IMR-90 (cell line): ENCODE measurements at regions not wholly inside any gene's neighbourhood (a gene's known extent, or its start where the extent isn't known, plus 50 kb on each side); places are given as distances from the start of the nearest gene placed in this dataset.

Source experiments
- ATAC-seq: fragments of 200-7000 bp; cut with Tn5 transposase; 2 replicates; pipeline ENCODE4 v1.9.1; 2020; ENCODE audit warnings: low read depth, mild to moderate bottlenecking, moderate library complexity
- BruUV-seq: library from RNA; stranded (reverse); fragments of 400-500 nt; replicated peaks from 2 replicates; lab custom pipeline; 2021; lab: Mats Ljungman, UMichigan
- CTCF ChIA-PET: fragments of 300-600 bp; formaldehyde crosslinking; extraction: SDS; loops from one replicate; lab custom pipeline; 2021; ENCODE audit warnings: antibody characterized with exemption; lab: Yijun Ruan, JAX
- POLR2A ChIA-PET: fragments of 300-600 bp; sonication (Branson Sonifier 250); formaldehyde crosslinking; loops from one replicate; lab custom pipeline; 2022; ENCODE audit warnings: antibody characterized with exemption; ENCODE audit not compliant: unreplicated experiment; lab: Charles Lee
- DNase-seq: peaks from one replicate; pipeline ENCODE4 v3.0.0; 2013
- H2AFZ ChIP-seq: replicated peaks from 2 replicates; pipeline ENCODE3; 2013; ENCODE audit warnings: low read length, mild to moderate bottlenecking; ENCODE audit not compliant: poor library complexity
- H2AK5ac ChIP-seq: 2 replicates; pipeline ENCODE4 v1.6.1; 2013; ENCODE audit warnings: low read depth, low read length, inconsistent platforms
- H2AK9ac ChIP-seq: replicated peaks from 2 replicates; pipeline ENCODE3; 2013; ENCODE audit warnings: mild to moderate bottlenecking, low read depth, low read length, moderate library complexity; ENCODE audit not compliant: poor library complexity
- H2BK120ac ChIP-seq: 2 replicates; pipeline ENCODE4 v1.6.1; 2013; ENCODE audit warnings: low read depth, low read length, inconsistent platforms
- H2BK15ac ChIP-seq: 3 replicates; pipeline ENCODE4 v1.6.1; 2013; ENCODE audit warnings: low read depth, low read length, inconsistent platforms
- H2BK20ac ChIP-seq: 2 replicates; pipeline ENCODE4 v1.6.1; 2013; ENCODE audit warnings: low read depth, mild to moderate bottlenecking, inconsistent platforms, low read length, moderate library complexity
- H2BK5ac ChIP-seq: 2 replicates; pipeline ENCODE4 v1.6.1; 2013; ENCODE audit warnings: mild to moderate bottlenecking, low read depth, low read length, inconsistent platforms; ENCODE audit not compliant: poor library complexity, severe bottlenecking
- H3K14ac ChIP-seq: replicated peaks from 2 replicates; pipeline ENCODE4 v1.6.1; 2013; ENCODE audit warnings: low read depth, low read length, inconsistent platforms
- H3K18ac ChIP-seq: 2 replicates; pipeline ENCODE4 v1.6.1; 2013; ENCODE audit warnings: low read depth, low read length, control low read depth
- H3K23ac ChIP-seq: 2 replicates; pipeline ENCODE4 v1.6.1; 2013; ENCODE audit warnings: low read depth, low read length, inconsistent platforms
- H3K27ac ChIP-seq: 2 replicates; pipeline ENCODE4 v1.5.1; 2013; ENCODE audit warnings: mild to moderate bottlenecking, control low read depth, low read length; ENCODE audit not compliant: insufficient read depth
- H3K27me3 ChIP-seq: 2 replicates; pipeline ENCODE4 v1.6.1; 2013; ENCODE audit warnings: low read length; ENCODE audit not compliant: control insufficient read depth, insufficient read depth
- H3K36me3 ChIP-seq: 2 replicates; pipeline ENCODE4 v1.6.1; 2013; ENCODE audit warnings: low read length, mixed read lengths; ENCODE audit not compliant: control insufficient read depth, insufficient read depth
- H3K4ac ChIP-seq: 2 replicates; pipeline ENCODE4 v1.6.1; 2013; ENCODE audit warnings: low read depth, low read length, inconsistent platforms
- H3K4me1 ChIP-seq: 2 replicates; pipeline ENCODE4 v1.6.1; 2013; ENCODE audit warnings: low read length, mixed read lengths; ENCODE audit not compliant: control insufficient read depth, insufficient read depth
- H3K4me2 ChIP-seq: 2 replicates; pipeline ENCODE4 v1.6.1; 2013; ENCODE audit warnings: low read depth, mild to moderate bottlenecking, control low read depth, low read length, moderate library complexity
- H3K4me3 ChIP-seq: 2 replicates; pipeline ENCODE4 v1.5.1; 2013; ENCODE audit warnings: low read depth, mild to moderate bottlenecking, control low read depth, low read length, moderate library complexity; ENCODE audit not compliant: insufficient read depth
- H3K56ac ChIP-seq: 2 replicates; pipeline ENCODE4 v1.6.1; 2013; ENCODE audit warnings: low read length, inconsistent platforms; ENCODE audit not compliant: insufficient read depth; ENCODE audit errors: extremely low read depth
- H3K79me1 ChIP-seq, 2 experiments: 2 replicates each; pipeline ENCODE4 v1.6.1; 2013; ENCODE audit warnings: low read length in 2 of 2, inconsistent platforms in 1 of 2, low read depth in 1 of 2
- H3K9ac ChIP-seq: 2 replicates; pipeline ENCODE4 v1.6.1; 2013; ENCODE audit warnings: low read depth, low read length, control low read depth
- H3K9me1 ChIP-seq: 2 replicates; pipeline ENCODE4 v1.6.1; 2013; ENCODE audit warnings: low read length, inconsistent platforms; ENCODE audit not compliant: insufficient read depth
- H3K9me3 ChIP-seq: 2 replicates; pipeline ENCODE4 v1.6.1; 2013; ENCODE audit warnings: low read length; ENCODE audit not compliant: control insufficient read depth, insufficient read depth
- H4K20me1 ChIP-seq: 2 replicates; pipeline ENCODE4 v1.6.1; 2013; ENCODE audit warnings: low read length, inconsistent platforms; ENCODE audit not compliant: insufficient read depth
- H4K5ac ChIP-seq: 2 replicates; pipeline ENCODE4 v1.6.1; 2013; ENCODE audit warnings: mild to moderate bottlenecking, low read depth, low read length, control low read depth
- H4K8ac ChIP-seq, 2 experiments: 2 replicates each; pipeline ENCODE4 v1.6.1; 2013; ENCODE audit warnings: low read depth in 2 of 2, low read length in 2 of 2, control low read depth in 1 of 2, inconsistent platforms in 1 of 2
- H4K91ac ChIP-seq: 2 replicates; pipeline ENCODE4 v1.6.1; 2013; ENCODE audit warnings: low read depth, low read length, inconsistent platforms; ENCODE audit not compliant: insufficient read depth
- BHLHE40 ChIP-seq: fragments of 150-350 bp; IDR thresholded peaks from 2 replicates; pipeline ENCODE4 v1.6.1; 2016; ENCODE audit warnings: mild to moderate bottlenecking, low read depth, low read length
- CHD1 ChIP-seq: IDR thresholded peaks from 2 replicates; pipeline ENCODE4 v1.6.1; 2012; ENCODE audit warnings: low read depth, low read length, improper control_type of control experiment
- FOS ChIP-seq: fragments of 150-350 bp; IDR thresholded peaks from 2 replicates; pipeline ENCODE4 v1.6.1; 2016; ENCODE audit warnings: low read depth, low read length
- MAFK ChIP-seq: IDR thresholded peaks from 2 replicates; pipeline ENCODE4 v1.6.1; 2012; ENCODE audit warnings: low read depth, low read length, improper control_type of control experiment
- MAZ ChIP-seq: IDR thresholded peaks from 2 replicates; pipeline ENCODE4 v1.6.1; 2012; ENCODE audit warnings: low read depth, mild to moderate bottlenecking, low read length, improper control_type of control experiment, moderate library complexity, borderline replicate concordance
- MXI1 ChIP-seq: IDR thresholded peaks from 2 replicates; pipeline ENCODE4 v1.6.1; 2012; ENCODE audit warnings: low read depth, mild to moderate bottlenecking, low read length, moderate library complexity, borderline replicate concordance
- NFE2L2 ChIP-seq: fragments of 150-350 bp; IDR thresholded peaks from 2 replicates; pipeline ENCODE4 v1.6.1; 2016; ENCODE audit warnings: low read depth, mild to moderate bottlenecking, low read length
- POLR2A ChIP-seq: IDR thresholded peaks from 2 replicates; pipeline ENCODE4 v1.6.1; 2012; ENCODE audit warnings: mild to moderate bottlenecking, low read depth, low read length
- RAD21 ChIP-seq: IDR thresholded peaks from 2 replicates; pipeline ENCODE4 v1.6.1; 2012; ENCODE audit warnings: low read length, improper control_type of control experiment
- RCOR1 ChIP-seq: IDR thresholded peaks from 2 replicates; pipeline ENCODE4 v1.6.1; 2012; ENCODE audit warnings: mild to moderate bottlenecking, low read length, improper control_type of control experiment; ENCODE audit not compliant: insufficient replicate concordance
- SMC3 ChIP-seq: fragments of 150-350 bp; IDR thresholded peaks from 2 replicates; pipeline ENCODE4 v1.6.1; 2016; ENCODE audit warnings: low read depth, mild to moderate bottlenecking, antibody characterized with exemption, low read length, moderate library complexity
- WGBS, 2 experiments: methylation state at CpG; one replicate each; pipeline versions ENCODE4 v1.1.5 to v1.1.7; 2013; ENCODE audit warnings: missing lambda C conversion rate in 2 of 2; ENCODE audit not compliant: insufficient read length in 1 of 2; ENCODE audit errors: extremely low coverage in 2 of 2; 5-methylcytosine and 5-hydroxymethylcytosine counted together
- dilution Hi-C: fragments of 300-500 bp; cut with HindIII; formaldehyde crosslinking; loops from one replicate; pipeline ENCODE4 v1.14.3; 2018; ENCODE audit warnings: low sequenced_read_pairs; ENCODE audit not compliant: unreplicated experiment
- in situ Hi-C: fragments of 300-500 bp; cut with MboI; formaldehyde crosslinking; loops from 3 replicates; pipeline ENCODE4 v1.14.3; 2019; ENCODE audit warnings: low sequenced_read_pairs, inconsistent platforms, mixed read lengths
- intact Hi-C: fragments of 100-400 bp; cut with micrococcal nuclease; formaldehyde crosslinking; loops from 2 replicates; pipeline ENCODE4 v1.10.0; 2022
- TF ChIP-seq, protein P1 (sequence below): fragments of 150-350 bp; IDR thresholded peaks from 2 replicates; pipeline ENCODE4 v1.6.1; 2016; ENCODE audit warnings: low read depth, mild to moderate bottlenecking, low read length, moderate library complexity, borderline replicate concordance
- TF ChIP-seq, protein P2 (sequence below): fragments of 150-350 bp; IDR thresholded peaks from 2 replicates; pipeline ENCODE4 v1.6.1; 2017; ENCODE audit warnings: mild to moderate bottlenecking, antibody characterized with exemption, low read length, low read depth
- TF ChIP-seq, protein P3 (sequence below): conservative IDR thresholded peaks from 2 replicates; pipeline ENCODE4 v1.5.1; 2012; ENCODE audit warnings: mild to moderate bottlenecking, low read depth, low read length, improper control_type of control experiment

DNA sequence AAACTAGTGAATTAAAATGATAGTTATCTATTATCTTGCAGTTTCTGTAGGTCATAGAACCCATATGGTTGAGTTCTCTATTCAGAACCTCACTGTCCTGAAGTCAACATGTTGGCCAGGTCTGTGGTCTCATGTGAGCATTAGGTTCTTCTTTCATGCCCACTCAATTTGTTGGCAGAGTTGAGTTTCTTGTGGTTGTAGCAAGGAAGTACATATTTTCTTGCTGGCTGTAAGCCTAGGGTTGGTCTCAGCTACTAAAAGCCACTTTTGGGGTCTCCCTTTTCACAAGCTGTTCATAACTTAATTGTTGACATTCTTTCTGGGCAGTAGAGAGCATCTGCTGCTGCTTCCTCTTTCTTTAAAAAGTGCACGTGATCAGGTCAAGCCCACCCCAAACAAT lies 1165.1 kb upstream of the NCAM2 start:
- dilution Hi-C loops: no loop called here
- TF ChIP-seq RCOR1 (no peak), MAFK (no peak), MAZ (no peak), FOS (no peak), RAD21 (no peak), BHLHE40 (no peak), MXI1 (no peak), POLR2A (no peak), NFE2L2 (no peak), CHD1 (no peak), SMC3 (no peak)
- TF ChIP-seq, protein P1, sequence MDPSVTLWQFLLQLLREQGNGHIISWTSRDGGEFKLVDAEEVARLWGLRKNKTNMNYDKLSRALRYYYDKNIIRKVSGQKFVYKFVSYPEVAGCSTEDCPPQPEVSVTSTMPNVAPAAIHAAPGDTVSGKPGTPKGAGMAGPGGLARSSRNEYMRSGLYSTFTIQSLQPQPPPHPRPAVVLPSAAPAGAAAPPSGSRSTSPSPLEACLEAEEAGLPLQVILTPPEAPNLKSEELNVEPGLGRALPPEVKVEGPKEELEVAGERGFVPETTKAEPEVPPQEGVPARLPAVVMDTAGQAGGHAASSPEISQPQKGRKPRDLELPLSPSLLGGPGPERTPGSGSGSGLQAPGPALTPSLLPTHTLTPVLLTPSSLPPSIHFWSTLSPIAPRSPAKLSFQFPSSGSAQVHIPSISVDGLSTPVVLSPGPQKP: no peak
- TF ChIP-seq, protein P2, sequence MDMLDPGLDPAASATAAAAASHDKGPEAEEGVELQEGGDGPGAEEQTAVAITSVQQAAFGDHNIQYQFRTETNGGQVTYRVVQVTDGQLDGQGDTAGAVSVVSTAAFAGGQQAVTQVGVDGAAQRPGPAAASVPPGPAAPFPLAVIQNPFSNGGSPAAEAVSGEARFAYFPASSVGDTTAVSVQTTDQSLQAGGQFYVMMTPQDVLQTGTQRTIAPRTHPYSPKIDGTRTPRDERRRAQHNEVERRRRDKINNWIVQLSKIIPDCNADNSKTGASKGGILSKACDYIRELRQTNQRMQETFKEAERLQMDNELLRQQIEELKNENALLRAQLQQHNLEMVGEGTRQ: no peak
- TF ChIP-seq, protein P3, sequence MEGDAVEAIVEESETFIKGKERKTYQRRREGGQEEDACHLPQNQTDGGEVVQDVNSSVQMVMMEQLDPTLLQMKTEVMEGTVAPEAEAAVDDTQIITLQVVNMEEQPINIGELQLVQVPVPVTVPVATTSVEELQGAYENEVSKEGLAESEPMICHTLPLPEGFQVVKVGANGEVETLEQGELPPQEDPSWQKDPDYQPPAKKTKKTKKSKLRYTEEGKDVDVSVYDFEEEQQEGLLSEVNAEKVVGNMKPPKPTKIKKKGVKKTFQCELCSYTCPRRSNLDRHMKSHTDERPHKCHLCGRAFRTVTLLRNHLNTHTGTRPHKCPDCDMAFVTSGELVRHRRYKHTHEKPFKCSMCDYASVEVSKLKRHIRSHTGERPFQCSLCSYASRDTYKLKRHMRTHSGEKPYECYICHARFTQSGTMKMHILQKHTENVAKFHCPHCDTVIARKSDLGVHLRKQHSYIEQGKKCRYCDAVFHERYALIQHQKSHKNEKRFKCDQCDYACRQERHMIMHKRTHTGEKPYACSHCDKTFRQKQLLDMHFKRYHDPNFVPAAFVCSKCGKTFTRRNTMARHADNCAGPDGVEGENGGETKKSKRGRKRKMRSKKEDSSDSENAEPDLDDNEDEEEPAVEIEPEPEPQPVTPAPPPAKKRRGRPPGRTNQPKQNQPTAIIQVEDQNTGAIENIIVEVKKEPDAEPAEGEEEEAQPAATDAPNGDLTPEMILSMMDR: no peak
- H3K9me1 ChIP-seq: no peaks in the 10 kb centered on the region
- ChIA-PET CTCF (no interaction called here), POLR2A (no interaction called here)
- H3K36me3 ChIP-seq: no peaks in the 10 kb centered on the region
- no peak overlapping the region for H3K4me3 ChIP-seq
- in situ Hi-C loops: no loop called here
- H2BK20ac ChIP-seq: no peak overlapping the region
- H3K9me3 ChIP-seq: no peaks in the 10 kb centered on the region
- intact Hi-C loops: no loop called here
- BruUV-seq: no TSS peak
- no peak overlapping the region for H2BK120ac ChIP-seq
- no peak overlapping the region for H4K5ac ChIP-seq
- no CpG with 5 or more reads among the region's 1 CpG for whole genome bisulfite sequencing, 2 experiments
- no peak overlapping the region for H2BK5ac ChIP-seq
- H2AFZ ChIP-seq: no peak overlapping the region
- no peak overlapping the region for H3K18ac ChIP-seq
- no peak overlapping the region for H4K91ac ChIP-seq
- no peak overlapping the region for H4K8ac ChIP-seq
- H2AK9ac ChIP-seq: no peak overlapping the region
- no peaks in the 10 kb centered on the region for H4K20me1 ChIP-seq
- H3K27ac ChIP-seq: no peak overlapping the region
- no peak overlapping the region for H2AK5ac ChIP-seq
- no peak overlapping the region for H3K4me2 ChIP-seq
- no peak for ATAC-seq
- no peak for DNase-seq
- no peak overlapping the region for H3K56ac ChIP-seq
- no peak overlapping the region for H3K4ac ChIP-seq
- no peaks in the 10 kb centered on the region for H3K4me1 ChIP-seq
- no peaks in the 10 kb centered on the region for H3K27me3 ChIP-seq
- H3K79me1 ChIP-seq: no peaks in the 10 kb centered on the region
- H3K9ac ChIP-seq: no peak overlapping the region
- no peak overlapping the region for H3K23ac ChIP-seq
- no peak overlapping the region for H2BK15ac ChIP-seq
- H3K14ac ChIP-seq: no peak overlapping the region
